GM23338 (cell line): ENCODE measurements at regions not wholly inside any gene's neighbourhood (a gene's known extent, or its start where the extent isn't known, plus 50 kb on each side); places are given as distances from the start of the nearest gene placed in this dataset.

Experiments used
- ATAC-seq: fragments of 200-7000 bp; cut with Tn5 transposase; 3 replicates; pipeline ENCODE4 v1.9.1; 2020
- DNase-seq: peaks from one replicate; pipeline ENCODE4 v3.0.0-alpha.2; 2015; ENCODE audit warnings: low spot score
- H2AFZ ChIP-seq: fragments of 200-600 bp; sonication (generic); 2 replicates; pipeline ENCODE4 v1.8.0; 2016; ENCODE audit warnings: antibody characterized with exemption, mild to moderate bottlenecking, moderate library complexity
- H3F3A ChIP-seq: fragments of 200-600 bp; sonication (generic); replicated peaks from 2 replicates; pipeline ENCODE4 v1.8.0; 2017; ENCODE audit warnings: antibody characterized with exemption, mixed run types, low read depth
- H3K27ac ChIP-seq: fragments of 200-600 bp; sonication (generic); 2 replicates; pipeline ENCODE4 v1.6.1; 2016; ENCODE audit warnings: low read depth
- H3K27me3 ChIP-seq: fragments of 200-600 bp; sonication (generic); 2 replicates; pipeline ENCODE4 v1.8.0; 2016; ENCODE audit warnings: mild to moderate bottlenecking, mixed run types, moderate library complexity; ENCODE audit not compliant: insufficient read depth
- H3K36me3 ChIP-seq: fragments of 200-600 bp; sonication (generic); 2 replicates; pipeline ENCODE4 v1.8.0; 2016; ENCODE audit warnings: mild to moderate bottlenecking; ENCODE audit not compliant: insufficient read depth
- H3K4me1 ChIP-seq: fragments of 200-600 bp; sonication (generic); 2 replicates; pipeline ENCODE4 v1.8.0; 2016; ENCODE audit warnings: mild to moderate bottlenecking, moderate library complexity; ENCODE audit not compliant: insufficient read depth
- H3K4me2 ChIP-seq: fragments of 200-600 bp; sonication (generic); 2 replicates; pipeline ENCODE4 v1.7.1; 2017; ENCODE audit warnings: mixed run types
- H3K4me3 ChIP-seq: fragments of 200-600 bp; sonication (generic); 2 replicates; pipeline ENCODE4 v1.6.1; 2016; ENCODE audit warnings: mixed run types
- H3K79me2 ChIP-seq: fragments of 200-600 bp; sonication (generic); replicated peaks from 2 replicates; pipeline ENCODE4 v1.8.0; 2017; ENCODE audit warnings: mild to moderate bottlenecking; ENCODE audit not compliant: insufficient read depth
- H3K9me2 ChIP-seq: fragments of 200-600 bp; sonication (generic); 2 replicates; pipeline ENCODE4 v1.8.0; 2017; ENCODE audit not compliant: insufficient read depth
- H4K20me1 ChIP-seq: fragments of 200-600 bp; sonication (generic); replicated peaks from 2 replicates; pipeline ENCODE4 v1.8.0; 2017; ENCODE audit warnings: mild to moderate bottlenecking; ENCODE audit not compliant: insufficient read depth
- H3K27ac Mint-ChIP-seq: 2 replicates; pipeline ENCODE4 v1.8.0; 2020; ENCODE audit warnings: inconsistent platforms, mild to moderate bottlenecking, moderate library complexity, mixed read lengths
- H3K27me3 Mint-ChIP-seq: 3 replicates; pipeline ENCODE4 v1.8.0; 2022; ENCODE audit warnings: low read depth, mild to moderate bottlenecking, moderate library complexity, mixed read lengths, inconsistent platforms; ENCODE audit not compliant: insufficient read depth, poor library complexity
- H3K36me3 Mint-ChIP-seq: 3 replicates; pipeline ENCODE4 v1.8.0; 2021; ENCODE audit warnings: low read depth, mild to moderate bottlenecking, inconsistent platforms, moderate library complexity, mixed read lengths
- H3K4me1 Mint-ChIP-seq: 3 replicates; pipeline ENCODE4 v1.8.0; 2020; ENCODE audit warnings: mild to moderate bottlenecking, inconsistent platforms, mixed read lengths
- H3K4me3 Mint-ChIP-seq: 3 replicates; pipeline ENCODE4 v1.8.0; 2021; ENCODE audit warnings: moderate library complexity, mild to moderate bottlenecking, inconsistent platforms, mixed read lengths
- H3K9me3 Mint-ChIP-seq: 3 replicates; pipeline ENCODE4 v1.8.0; 2020; ENCODE audit warnings: moderate library complexity, mild to moderate bottlenecking, inconsistent platforms, mixed read lengths
- CREB1 ChIP-seq: fragments of 250-450 bp; sonication (Bioruptor Pico); IDR thresholded peaks from 2 replicates; pipeline ENCODE4 v1.5.0; 2020; ENCODE audit warnings: low read depth, mild to moderate bottlenecking, moderate library complexity
- EZH2 ChIP-seq: fragments of 200-600 bp; sonication (generic); IDR thresholded peaks from one replicate; pipeline ENCODE4 v1.8.0; 2017; ENCODE audit warnings: antibody characterized with exemption, mild to moderate bottlenecking, low read depth; ENCODE audit not compliant: unreplicated experiment
- EZH2phosphoT487 ChIP-seq: fragments of 200-600 bp; sonication (generic); IDR thresholded peaks from one replicate; pipeline ENCODE4 v1.8.1; 2018; ENCODE audit warnings: antibody characterized with exemption; ENCODE audit not compliant: unreplicated experiment
- JUNB ChIP-seq: IDR thresholded peaks from one replicate; pipeline ENCODE4 v1.6.1; 2016; ENCODE audit warnings: antibody characterized with exemption; ENCODE audit not compliant: unreplicated experiment
- NANOG ChIP-seq: IDR thresholded peaks from 2 replicates; pipeline ENCODE4 v1.6.1; 2016; ENCODE audit warnings: antibody characterized with exemption, borderline replicate concordance
- POLR2AphosphoS5 ChIP-seq: IDR thresholded peaks from 2 replicates; pipeline ENCODE4 v1.6.1; 2016; ENCODE audit warnings: antibody characterized with exemption, low read depth
- STAT1 ChIP-seq: IDR thresholded peaks from one replicate; pipeline ENCODE4 v1.6.1; 2016; ENCODE audit warnings: antibody characterized with exemption; ENCODE audit not compliant: unreplicated experiment
- ZNF331 ChIP-seq: fragments of 250-450 bp; sonication (Bioruptor Pico); IDR thresholded peaks from 2 replicates; pipeline ENCODE4 v1.5.0; 2020; ENCODE audit warnings: low read depth, mild to moderate bottlenecking, moderate library complexity
- TF ChIP-seq, protein P1 (sequence below): fragments of 250-450 bp; sonication (Bioruptor Pico); IDR thresholded peaks from 2 replicates; pipeline ENCODE4 v1.5.0; 2020; ENCODE audit warnings: mild to moderate bottlenecking, moderate library complexity
- TF ChIP-seq, protein P2 (sequence below): IDR thresholded peaks from one replicate; pipeline ENCODE4 v1.6.1; 2018; ENCODE audit warnings: antibody characterized with exemption; ENCODE audit not compliant: unreplicated experiment
- TF ChIP-seq, protein P3 (sequence below), 2 experiments: fragments of 200-600 bp in 1 of 2; sonication (generic) in 1 of 2; conservative IDR thresholded peaks; 2 replicates each; pipeline versions ENCODE4 v1.5.1 to v1.6.1; 2016 to 2017; ENCODE audit warnings: antibody characterized with exemption in 2 of 2, low read depth in 2 of 2, mild to moderate bottlenecking in 2 of 2, moderate library complexity in 1 of 2

DNA sequence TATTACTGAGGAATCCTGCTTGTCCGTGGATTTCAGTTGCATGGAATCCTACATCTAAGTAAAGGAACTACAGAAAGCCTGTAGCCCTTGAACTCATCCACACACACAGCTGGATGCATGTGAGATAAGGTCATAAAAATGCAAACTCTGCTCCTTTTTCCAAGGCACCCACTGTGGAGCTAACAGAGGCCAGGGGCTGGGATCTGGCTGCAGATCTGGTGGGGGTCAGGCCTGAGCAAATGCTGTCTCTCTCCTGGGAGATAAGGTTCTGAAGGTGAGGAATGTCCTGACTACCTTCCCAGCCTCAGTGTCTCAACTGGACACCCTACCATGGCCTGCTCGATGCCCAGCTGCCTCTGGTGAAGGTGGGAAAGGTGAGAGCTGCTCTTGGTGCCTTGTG lies 321.5 kb downstream of the LRFN2 start:
- Histone ChIP-seq H3F3A (no peaks in the 10 kb centered on the region), H3K4me1 (0 out of 2 replicates have a peak, but pooled peaks cover 8% of the 10 kb centered on the region), H3K27ac (no peak overlapping the region), H4K20me1 (no peaks in the 10 kb centered on the region), H3K79me2 (no peaks in the 10 kb centered on the region), H3K4me3 (no peak overlapping the region), H2AFZ (no peak overlapping the region), H3K27me3 (no peaks in the 10 kb centered on the region), H3K4me2 (no peak overlapping the region), H3K9me2 (peaks cover 6% of the 10 kb centered on the region; the same call in 1 of the 2 replicates), H3K36me3 (no peaks in the 10 kb centered on the region)
- Mint-ChIP-seq H3K27ac (no peak overlapping the region), H3K4me3 (no peak overlapping the region), H3K9me3 (no peaks in the 10 kb centered on the region), H3K4me1 (peaks cover 12% of the 10 kb centered on the region), H3K36me3 (no peaks in the 10 kb centered on the region), H3K27me3 (peaks cover 5% of the 10 kb centered on the region)
- no peak for DNase-seq
- no peak for ATAC-seq
- TF ChIP-seq CREB1, result no peak

- Histone ChIP-seq H3K4me1 (0 out of 2 replicates have a peak, but pooled peaks cover 8% of the 10 kb centered on the region), H3K4me2 (no peak overlapping the region), H3K79me2 (no peaks in the 10 kb centered on the region), H3K27ac (no peak overlapping the region), H3K9me2 (peaks cover 6% of the 10 kb centered on the region; the same call in 1 of the 2 replicates), H3F3A (no peaks in the 10 kb centered on the region), H2AFZ (no peak overlapping the region), H3K36me3 (no peaks in the 10 kb centered on the region), H3K4me3 (no peak overlapping the region), H4K20me1 (no peaks in the 10 kb centered on the region), H3K27me3 (no peaks in the 10 kb centered on the region)
- Mint-ChIP-seq H3K36me3 (no peaks in the 10 kb centered on the region), H3K4me1 (peaks cover 10% of the 10 kb centered on the region), H3K27me3 (peaks cover 7% of the 10 kb centered on the region), H3K9me3 (no peaks in the 10 kb centered on the region), H3K4me3 (no peak overlapping the region), H3K27ac (no peak overlapping the region)
- no peak for DNase-seq
- no peak for ATAC-seq
- TF ChIP-seq EZH2, result no peak
- TF ChIP-seq, protein P1, sequence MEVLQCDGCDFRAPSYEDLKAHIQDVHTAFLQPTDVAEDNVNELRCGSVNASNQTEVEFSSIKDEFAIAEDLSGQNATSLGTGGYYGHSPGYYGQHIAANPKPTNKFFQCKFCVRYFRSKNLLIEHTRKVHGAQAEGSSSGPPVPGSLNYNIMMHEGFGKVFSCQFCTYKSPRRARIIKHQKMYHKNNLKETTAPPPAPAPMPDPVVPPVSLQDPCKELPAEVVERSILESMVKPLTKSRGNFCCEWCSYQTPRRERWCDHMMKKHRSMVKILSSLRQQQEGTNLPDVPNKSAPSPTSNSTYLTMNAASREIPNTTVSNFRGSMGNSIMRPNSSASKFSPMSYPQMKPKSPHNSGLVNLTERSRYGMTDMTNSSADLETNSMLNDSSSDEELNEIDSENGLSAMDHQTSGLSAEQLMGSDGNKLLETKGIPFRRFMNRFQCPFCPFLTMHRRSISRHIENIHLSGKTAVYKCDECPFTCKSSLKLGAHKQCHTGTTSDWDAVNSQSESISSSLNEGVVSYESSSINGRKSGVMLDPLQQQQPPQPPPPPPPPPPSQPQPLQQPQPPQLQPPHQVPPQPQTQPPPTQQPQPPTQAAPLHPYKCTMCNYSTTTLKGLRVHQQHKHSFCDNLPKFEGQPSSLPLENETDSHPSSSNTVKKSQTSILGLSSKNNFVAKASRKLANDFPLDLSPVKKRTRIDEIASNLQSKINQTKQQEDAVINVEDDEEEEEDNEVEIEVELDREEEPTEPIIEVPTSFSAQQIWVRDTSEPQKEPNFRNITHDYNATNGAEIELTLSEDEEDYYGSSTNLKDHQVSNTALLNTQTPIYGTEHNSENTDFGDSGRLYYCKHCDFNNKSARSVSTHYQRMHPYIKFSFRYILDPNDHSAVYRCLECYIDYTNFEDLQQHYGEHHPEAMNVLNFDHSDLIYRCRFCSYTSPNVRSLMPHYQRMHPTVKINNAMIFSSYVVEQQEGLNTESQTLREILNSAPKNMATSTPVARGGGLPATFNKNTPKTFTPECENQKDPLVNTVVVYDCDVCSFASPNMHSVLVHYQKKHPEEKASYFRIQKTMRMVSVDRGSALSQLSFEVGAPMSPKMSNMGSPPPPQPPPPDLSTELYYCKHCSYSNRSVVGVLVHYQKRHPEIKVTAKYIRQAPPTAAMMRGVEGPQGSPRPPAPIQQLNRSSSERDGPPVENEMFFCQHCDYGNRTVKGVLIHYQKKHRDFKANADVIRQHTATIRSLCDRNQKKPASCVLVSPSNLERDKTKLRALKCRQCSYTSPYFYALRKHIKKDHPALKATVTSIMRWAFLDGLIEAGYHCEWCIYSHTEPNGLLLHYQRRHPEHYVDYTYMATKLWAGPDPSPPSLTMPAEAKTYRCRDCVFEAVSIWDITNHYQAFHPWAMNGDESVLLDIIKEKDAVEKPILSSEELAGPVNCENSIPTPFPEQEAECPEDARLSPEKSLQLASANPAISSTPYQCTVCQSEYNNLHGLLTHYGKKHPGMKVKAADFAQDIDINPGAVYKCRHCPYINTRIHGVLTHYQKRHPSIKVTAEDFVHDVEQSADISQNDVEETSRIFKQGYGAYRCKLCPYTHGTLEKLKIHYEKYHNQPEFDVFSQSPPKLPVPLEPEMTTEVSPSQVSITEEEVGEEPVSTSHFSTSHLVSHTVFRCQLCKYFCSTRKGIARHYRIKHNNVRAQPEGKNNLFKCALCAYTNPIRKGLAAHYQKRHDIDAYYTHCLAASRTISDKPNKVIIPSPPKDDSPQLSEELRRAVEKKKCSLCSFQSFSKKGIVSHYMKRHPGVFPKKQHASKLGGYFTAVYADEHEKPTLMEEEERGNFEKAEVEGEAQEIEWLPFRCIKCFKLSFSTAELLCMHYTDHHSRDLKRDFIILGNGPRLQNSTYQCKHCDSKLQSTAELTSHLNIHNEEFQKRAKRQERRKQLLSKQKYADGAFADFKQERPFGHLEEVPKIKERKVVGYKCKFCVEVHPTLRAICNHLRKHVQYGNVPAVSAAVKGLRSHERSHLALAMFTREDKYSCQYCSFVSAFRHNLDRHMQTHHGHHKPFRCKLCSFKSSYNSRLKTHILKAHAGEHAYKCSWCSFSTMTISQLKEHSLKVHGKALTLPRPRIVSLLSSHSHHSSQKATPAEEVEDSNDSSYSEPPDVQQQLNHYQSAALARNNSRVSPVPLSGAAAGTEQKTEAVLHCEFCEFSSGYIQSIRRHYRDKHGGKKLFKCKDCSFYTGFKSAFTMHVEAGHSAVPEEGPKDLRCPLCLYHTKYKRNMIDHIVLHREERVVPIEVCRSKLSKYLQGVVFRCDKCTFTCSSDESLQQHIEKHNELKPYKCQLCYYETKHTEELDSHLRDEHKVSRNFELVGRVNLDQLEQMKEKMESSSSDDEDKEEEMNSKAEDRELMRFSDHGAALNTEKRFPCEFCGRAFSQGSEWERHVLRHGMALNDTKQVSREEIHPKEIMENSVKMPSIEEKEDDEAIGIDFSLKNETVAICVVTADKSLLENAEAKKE (CRISPR knock-in tag), result no peak
- TF ChIP-seq NANOG, result no peak
- TF ChIP-seq, protein P2, sequence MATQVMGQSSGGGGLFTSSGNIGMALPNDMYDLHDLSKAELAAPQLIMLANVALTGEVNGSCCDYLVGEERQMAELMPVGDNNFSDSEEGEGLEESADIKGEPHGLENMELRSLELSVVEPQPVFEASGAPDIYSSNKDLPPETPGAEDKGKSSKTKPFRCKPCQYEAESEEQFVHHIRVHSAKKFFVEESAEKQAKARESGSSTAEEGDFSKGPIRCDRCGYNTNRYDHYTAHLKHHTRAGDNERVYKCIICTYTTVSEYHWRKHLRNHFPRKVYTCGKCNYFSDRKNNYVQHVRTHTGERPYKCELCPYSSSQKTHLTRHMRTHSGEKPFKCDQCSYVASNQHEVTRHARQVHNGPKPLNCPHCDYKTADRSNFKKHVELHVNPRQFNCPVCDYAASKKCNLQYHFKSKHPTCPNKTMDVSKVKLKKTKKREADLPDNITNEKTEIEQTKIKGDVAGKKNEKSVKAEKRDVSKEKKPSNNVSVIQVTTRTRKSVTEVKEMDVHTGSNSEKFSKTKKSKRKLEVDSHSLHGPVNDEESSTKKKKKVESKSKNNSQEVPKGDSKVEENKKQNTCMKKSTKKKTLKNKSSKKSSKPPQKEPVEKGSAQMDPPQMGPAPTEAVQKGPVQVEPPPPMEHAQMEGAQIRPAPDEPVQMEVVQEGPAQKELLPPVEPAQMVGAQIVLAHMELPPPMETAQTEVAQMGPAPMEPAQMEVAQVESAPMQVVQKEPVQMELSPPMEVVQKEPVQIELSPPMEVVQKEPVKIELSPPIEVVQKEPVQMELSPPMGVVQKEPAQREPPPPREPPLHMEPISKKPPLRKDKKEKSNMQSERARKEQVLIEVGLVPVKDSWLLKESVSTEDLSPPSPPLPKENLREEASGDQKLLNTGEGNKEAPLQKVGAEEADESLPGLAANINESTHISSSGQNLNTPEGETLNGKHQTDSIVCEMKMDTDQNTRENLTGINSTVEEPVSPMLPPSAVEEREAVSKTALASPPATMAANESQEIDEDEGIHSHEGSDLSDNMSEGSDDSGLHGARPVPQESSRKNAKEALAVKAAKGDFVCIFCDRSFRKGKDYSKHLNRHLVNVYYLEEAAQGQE, result no peak
- TF ChIP-seq POLR2AphosphoS5, result no peak
- no peak for TF ChIP-seq CREB1
- no peak for TF ChIP-seq ZNF331 (CRISPR knock-in tag)
- TF ChIP-seq STAT1, result no peak
- no peak for TF ChIP-seq JUNB
- TF ChIP-seq, protein P3, sequence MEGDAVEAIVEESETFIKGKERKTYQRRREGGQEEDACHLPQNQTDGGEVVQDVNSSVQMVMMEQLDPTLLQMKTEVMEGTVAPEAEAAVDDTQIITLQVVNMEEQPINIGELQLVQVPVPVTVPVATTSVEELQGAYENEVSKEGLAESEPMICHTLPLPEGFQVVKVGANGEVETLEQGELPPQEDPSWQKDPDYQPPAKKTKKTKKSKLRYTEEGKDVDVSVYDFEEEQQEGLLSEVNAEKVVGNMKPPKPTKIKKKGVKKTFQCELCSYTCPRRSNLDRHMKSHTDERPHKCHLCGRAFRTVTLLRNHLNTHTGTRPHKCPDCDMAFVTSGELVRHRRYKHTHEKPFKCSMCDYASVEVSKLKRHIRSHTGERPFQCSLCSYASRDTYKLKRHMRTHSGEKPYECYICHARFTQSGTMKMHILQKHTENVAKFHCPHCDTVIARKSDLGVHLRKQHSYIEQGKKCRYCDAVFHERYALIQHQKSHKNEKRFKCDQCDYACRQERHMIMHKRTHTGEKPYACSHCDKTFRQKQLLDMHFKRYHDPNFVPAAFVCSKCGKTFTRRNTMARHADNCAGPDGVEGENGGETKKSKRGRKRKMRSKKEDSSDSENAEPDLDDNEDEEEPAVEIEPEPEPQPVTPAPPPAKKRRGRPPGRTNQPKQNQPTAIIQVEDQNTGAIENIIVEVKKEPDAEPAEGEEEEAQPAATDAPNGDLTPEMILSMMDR (conservative IDR thresholded peaks at IDR 0.05; ENCODE audit: low read depth in 2 of 2), result no peak
- TF ChIP-seq EZH2phosphoT487, result no peak
These were observed 323.2 kb downstream of the LRFN2 start for GRCh38 chr6:40263970-40264369.
